Sciatic nerve (tissue), 2 donors: ENCODE measurements at regions not wholly inside any gene's neighbourhood (a gene's known extent, or its start where the extent isn't known, plus 50 kb on each side); places are given as distances from the start of the nearest gene placed in this dataset.

Source experiments
- ATAC-seq: fragments of 200-7000 bp; cut with Tn5 transposase; one replicate; pipeline ENCODE4 v1.9.1; 2020; ENCODE audit warnings: mild to moderate bottlenecking, moderate library complexity
- DNase-seq: peaks from one replicate; pipeline ENCODE4 v3.0.0-alpha.2; 2020; ENCODE audit warnings: low spot score
- intact Hi-C: fragments of 100-400 bp; cut with DNase I; formaldehyde crosslinking; loops from one replicate; pipeline ENCODE4 v1.14.2; 2022
- donor health status: DM: no; HTN: no; CAD: no.
- donor health status: DM: no; HTN: no; CAD: no.

DNA sequence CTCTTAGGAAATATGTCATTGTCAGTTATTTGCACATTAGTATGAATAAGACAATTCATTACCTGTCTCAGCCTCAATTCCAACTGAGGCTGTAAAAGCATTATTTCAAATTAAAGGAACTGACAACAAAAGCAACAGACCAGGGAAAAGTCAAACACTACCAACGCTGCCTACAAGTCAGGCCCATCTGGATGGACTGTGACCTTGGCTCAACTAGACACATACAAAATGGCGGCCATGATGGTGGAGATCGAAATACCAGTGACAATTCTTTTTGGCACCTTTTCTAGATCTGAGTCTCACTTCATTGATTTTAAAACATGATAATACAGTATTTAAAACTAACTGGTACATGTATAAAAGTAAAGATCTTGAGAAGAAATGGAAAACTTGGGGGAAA is 160.7 kb downstream of the DHX15 start:
- no peak for DNase-seq
- ATAC-seq = no peak
- intact Hi-C loops = no loop called here

DNA sequence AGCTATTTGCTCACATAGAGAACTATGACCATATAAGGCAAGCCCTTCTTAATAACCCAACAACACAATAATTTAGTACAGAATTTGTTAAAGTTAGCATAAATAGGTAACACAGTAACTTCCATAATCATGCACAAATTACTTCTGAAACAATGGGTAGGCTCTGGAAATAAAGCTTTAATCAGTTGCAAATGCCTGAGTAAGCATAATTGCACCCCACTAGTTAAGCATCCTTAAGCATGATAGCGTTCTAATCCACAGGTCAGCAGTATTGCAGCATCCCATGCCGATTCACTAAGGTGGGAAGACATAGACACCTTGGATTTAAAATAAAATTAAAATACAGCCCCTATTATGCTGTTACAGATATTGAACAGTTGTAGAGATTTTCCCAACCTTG is 161.7 kb downstream of the DHX15 start:
- no peak for DNase-seq
- no peak for ATAC-seq
- intact Hi-C loops = no loop called here

DNA sequence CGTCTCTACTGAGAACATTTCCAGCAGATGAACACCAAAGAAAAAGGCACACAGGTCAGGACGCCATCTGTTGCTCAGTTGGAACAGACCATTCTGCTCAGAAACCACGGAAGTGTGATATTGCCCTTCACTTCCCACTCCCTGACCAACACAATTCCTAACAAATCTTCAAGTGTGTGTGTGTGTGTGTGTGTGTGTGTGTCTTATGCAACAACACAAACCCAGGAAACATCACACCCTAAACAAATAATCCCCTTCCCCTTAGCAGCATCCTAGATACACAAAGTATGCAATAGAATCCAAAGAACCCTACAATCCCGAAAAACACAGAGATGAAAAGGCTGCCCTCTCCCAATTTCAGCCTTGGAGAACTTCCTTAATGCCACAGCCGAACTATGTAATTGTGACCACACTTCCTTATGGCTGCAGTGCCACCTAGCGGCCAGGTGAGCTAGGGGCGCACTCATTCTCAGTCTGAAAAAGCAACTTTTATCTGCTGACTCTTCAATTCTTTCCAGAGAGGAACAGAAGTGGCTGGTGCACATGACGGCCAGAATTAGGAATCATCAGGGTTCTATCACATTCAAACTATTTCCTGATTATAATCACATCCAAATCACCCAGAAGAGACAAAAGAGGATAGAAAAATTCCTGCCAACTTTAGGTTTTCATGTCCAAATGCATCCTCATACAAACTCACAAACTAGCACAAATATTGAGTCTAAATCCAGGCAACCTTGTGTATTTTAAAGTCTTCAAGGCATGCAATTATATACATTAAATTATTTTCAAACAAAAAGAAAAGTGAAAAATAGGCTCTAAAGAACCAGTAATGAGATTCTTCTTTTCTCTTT is 164.9 kb downstream of the DHX15 start:
- DNase-seq (peak; percentile 91), ATAC-seq (peak; percentile 93)
- intact Hi-C loops = no loop called here

DNA sequence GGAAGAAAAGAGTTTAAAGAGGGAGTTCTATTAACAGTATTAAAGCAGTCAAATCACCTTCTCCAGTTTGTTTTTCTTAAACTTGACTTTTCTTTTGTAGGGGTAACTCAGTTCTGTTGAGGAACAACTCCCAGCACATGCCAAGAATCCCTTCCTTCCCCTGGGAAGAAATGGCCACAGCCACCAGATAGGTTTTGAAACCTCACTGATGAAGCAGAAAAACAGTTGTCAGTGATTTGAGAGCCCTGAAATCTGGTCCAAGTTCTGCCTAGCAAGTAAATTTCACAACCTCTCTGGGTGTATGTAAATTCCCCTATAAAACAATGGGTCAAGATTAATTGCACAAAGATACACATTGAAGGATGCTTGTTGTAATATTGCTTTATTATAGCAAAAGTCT is 167.1 kb downstream of the DHX15 start:
- no peak for DNase-seq
- intact Hi-C loops = no loop called here
- peak; percentile 9 for ATAC-seq

DNA sequence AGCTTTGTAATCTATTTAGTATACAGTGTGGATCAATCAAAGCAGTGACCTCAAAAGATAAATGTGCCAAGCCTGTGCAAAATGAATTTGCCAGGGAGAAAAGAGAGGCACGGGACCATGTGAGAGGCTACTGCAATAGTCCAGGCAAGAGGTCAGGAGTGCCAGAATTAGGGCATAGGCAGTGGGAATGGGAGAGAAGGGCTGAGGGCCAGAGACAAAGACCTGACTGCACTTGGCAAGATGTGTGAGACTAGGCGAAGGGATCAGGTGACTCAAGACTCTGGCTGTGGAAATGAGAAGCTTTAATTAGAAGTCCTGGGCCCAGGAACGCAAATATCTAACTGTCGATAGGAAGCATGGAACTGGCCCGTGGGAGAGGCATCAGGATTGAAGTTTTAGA is 168.1 kb downstream of the DHX15 start:
- no peak for DNase-seq
- intact Hi-C loops = no loop called here
- ATAC-seq = no peak

DNA sequence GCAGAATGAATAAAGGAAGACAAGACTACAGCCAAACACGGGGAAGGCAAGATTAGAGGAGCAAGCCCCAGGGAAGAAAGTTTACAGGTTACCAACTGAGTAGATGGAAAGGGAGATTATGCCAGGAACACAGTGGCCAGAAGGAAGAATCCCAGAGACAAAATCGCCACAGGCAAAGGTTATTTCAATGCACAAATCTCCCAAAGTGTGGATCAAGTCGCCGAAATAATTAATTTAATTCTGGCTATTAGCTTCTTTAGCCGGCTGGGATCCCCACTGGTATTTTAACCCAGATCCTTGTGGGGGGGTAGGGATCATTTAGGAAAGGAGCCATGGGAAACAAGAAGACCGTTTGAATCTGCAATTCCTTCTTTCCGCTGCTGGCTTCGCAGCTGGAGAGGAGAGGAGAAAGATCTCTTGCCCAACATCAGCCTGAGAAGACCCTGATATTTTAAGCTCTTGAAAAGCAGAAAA is 171.0 kb downstream of the DHX15 start:
- intact Hi-C loops = no loop called here
- ATAC-seq (no peak), DNase-seq (no peak)

DNA sequence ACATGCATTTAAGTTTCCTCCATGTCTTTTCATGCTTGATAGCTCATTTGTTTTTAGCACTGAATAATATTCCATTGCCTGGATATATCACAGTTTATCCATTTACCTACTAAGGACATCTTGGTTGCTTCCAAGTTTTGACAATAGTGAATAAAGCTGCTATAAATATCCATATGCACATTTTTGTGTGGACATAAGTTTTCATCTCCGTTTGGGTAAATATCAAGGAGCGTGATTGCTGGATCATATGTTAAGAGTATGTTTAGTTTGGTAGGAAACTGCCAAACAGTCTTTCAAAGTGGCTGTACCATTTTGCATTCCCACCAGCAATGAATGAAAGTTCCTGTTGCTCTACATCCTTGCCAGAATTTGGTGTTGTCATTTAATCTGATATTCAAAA is 172.5 kb downstream of the DHX15 start:
- DNase-seq (no peak), ATAC-seq (no peak)
- intact Hi-C loops = no loop called here

DNA sequence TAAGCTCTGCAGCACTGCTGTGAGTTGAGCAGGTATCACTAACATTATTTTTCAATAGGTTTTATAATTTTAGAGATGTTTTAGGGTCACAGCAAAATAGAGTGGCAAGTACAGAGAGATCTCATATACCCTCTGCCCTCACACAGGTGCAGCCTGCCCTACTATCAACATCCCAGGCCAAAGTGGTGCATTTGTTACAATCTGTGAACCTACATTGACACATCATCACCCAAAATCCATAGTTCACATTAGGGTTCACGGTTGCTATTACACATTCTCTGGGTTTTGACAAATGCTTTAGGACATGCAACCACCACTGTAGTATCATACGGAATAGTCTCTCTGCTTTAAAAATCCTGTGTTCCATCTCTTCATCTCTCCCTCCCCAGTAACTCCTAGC is 173.1 kb downstream of the DHX15 start:
- no peak for ATAC-seq
- intact Hi-C loops = no loop called here
- DNase-seq = no peak

DNA sequence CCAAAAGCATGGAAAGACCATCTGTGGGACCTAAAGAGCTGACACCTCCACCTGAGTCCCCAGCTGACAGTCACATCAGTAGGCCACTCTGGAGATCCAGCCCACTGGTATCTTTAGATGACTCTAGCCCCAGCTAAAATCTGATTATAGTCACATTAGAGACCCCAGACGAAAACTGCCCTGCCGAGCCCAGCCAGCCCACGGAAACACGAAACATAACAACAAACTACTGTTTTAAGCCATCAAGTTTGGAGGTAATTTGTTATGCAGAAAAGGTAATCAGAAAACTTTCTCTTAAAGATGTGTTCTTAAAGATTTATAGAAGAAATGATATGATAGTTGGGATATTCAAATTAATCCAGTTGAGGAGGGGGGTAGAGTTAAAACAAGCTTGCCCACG is 175.7 kb downstream of the DHX15 start:
- intact Hi-C loops = no loop called here
- ATAC-seq (no peak), DNase-seq (no peak)

DNA sequence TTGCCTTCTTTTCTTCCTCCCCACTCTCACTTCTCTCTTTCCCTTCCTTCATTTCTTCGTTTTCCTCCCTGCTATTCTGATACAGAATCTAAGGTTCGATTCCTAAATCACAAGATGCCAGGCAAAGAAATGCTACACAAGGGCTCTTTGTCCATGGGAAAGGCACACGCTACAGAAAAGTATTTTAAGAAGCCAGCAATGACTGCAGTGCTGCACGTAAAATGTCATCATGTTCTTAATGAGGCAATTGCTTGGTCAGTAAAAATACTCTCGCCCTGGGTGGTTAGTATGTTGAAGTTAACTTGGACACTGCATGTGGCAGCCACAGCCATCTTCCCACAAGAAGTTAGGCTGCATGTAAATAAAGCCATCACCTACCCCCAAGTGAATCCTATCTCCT is 178.4 kb downstream of the DHX15 start:
- intact Hi-C loops = no loop called here
- DNase-seq = no peak
- no peak for ATAC-seq

DNA sequence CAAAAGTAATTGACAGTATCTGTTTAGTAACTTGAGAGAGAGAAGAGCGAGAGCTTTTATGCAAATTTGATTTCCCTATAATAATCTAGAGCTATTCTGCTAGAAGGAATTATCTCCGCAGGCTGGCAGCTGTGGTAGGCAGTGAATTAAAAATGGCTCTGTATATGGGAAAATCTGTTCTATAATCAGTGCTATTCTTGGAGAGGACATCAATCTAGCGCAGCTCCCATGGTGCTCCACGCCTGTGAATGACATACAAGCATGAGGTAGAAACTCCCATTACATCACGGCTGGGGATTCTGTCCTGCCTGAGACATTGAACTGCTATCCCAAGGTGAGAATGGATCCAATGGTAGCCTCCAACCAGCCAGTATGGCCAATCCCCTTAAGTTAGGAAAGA is 179.0 kb downstream of the DHX15 start:
- no peak for DNase-seq
- intact Hi-C loops = no loop called here
- no peak for ATAC-seq

DNA sequence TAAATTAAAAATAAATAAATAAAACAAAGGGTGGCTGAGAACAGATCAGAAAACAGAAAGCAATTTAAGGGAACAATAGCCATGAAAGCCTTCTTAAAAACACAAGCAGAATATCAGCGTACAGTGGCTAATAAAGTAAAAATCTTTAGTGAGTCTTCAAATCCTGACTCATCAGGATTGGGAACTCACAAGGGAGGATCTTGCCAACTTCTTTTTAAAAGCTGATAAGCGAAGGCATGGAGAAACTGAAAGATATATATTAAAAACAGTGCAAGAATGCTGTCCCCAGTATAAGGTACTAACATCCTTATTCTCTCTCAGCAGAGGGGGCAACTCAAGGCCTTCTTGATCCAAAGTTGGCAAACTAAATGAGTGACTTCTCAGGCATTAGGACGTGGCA is 180.1 kb downstream of the DHX15 start:
- ATAC-seq (no peak), DNase-seq (no peak)
- intact Hi-C loops = no loop called here

DNA sequence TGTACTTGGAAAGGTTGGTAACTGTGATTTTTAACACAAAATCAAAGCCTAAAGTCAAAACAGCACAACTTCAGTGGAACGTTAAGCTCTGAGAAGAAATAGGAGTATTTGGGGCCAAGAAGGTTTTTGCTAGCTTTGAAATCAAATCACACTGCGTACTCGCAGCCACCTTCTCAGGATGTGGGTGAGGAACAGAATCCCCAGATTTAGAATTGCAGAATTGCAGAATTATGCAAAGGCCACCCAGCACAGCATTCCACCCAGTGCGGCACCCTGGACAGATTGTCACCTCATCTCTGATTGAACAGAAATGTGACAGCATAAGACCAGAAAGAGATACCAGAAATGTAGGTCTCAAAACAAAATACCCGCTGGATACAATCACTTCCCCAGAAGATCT is 181.1 kb downstream of the DHX15 start:
- no peak for DNase-seq
- intact Hi-C loops = no loop called here

DNA sequence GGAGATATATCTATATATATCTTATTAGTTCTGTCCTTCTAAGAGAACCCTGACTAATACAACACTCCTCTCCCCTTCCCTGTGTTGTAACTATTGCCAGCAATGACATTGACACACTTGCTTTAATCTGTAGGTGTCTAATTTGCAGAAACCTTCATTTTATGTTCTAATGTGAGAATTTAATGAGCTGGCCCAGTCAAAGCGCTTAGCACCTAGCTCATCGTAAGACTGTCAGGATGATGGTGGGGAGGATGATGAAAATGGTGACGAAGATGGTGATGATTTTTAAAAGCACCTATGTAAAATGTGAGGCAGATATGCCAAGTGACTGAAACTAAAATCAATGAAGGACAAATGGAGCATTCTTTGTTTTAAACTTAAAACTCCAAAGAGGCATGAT is 183.8 kb downstream of the DHX15 start:
- ATAC-seq = no peak
- intact Hi-C loops = no loop called here
- no peak for DNase-seq

More for the DNA sequence above, 181.1 kb downstream of the DHX15 start:
- no peak for ATAC-seq

DNA sequence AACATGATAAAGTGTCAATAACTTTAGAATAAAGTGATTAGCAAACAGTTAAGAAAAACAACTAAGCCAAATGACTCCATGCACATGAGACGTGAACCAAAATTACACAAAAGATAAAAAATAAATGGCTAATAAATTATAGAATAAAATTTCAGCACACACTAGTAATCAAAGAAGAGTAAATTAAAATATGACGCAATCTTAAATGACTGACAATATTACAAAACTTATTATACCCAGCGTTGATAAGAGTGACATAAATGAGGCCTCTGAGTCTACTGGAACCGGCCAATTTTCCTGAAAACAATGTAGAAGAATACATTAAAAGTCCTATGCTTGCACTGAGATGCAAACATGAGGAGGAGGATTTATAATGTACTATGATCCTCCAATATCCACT is 187.4 kb downstream of the DHX15 start:
- no peak for ATAC-seq
- intact Hi-C loops = no loop called here
- no peak for DNase-seq

DNA sequence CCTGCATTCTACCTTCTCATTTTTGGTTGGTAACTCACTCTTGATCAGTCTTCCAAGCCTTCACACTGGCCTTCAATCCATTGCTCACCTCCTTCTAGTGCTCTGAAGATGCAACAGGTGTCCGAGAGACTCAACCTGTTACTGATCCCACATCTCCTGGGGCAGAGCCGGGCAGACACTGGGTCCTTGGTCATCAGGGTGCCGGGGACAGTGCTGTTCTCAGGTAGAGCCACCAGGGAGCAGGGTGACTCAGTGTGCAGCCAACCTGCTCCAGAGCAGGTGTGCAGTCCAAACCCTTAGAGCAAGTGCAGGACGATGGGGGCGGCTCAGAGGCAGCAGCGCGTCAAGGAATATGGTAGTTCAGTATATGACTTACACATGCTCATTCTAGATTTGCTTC is 188.4 kb downstream of the DHX15 start:
- intact Hi-C loops = no loop called here
- DNase-seq (no peak), ATAC-seq (no peak)

DNA sequence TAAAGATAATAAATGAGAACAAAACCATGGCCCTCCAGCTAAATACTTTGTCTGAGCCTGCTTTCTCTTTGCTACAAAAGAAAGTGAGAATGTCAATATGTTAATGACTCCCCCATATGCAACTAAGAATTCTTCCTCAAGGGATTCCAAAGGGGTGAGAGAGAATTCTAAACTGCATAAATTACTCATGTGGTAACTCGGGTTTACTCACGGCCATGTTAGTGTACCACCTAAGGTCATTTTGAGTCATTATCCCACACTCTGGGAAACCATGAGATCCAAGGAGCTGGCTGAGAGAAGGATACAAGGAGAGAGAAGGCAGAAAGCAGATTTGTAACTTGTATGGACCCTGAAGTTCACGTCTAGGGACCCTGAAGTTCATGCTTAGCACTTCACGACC is 190.3 kb downstream of the DHX15 start:
- no peak for DNase-seq
- no peak for ATAC-seq
- intact Hi-C loops = no loop called here

DNA sequence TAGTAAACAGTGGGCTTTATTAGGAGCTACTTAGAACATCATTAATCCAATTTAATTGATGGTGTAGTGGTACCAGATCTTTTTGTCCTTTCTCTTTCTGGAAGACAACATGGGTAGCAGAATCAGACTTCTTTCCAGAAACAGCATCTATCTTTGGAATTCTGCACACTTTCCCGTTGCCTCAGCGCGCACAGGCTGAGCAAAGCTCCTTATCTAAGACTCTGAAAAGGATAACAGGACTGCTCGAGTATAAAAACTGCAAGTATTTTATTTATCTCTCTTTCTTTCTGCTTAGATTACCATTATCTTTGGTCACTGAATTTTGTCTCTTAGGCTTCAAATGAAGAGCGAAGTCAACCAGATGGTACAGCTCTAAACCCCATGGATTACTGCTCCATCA is 191.7 kb downstream of the DHX15 start:
- no peak for DNase-seq
- no peak for ATAC-seq
- intact Hi-C loops = no loop called here

DNA sequence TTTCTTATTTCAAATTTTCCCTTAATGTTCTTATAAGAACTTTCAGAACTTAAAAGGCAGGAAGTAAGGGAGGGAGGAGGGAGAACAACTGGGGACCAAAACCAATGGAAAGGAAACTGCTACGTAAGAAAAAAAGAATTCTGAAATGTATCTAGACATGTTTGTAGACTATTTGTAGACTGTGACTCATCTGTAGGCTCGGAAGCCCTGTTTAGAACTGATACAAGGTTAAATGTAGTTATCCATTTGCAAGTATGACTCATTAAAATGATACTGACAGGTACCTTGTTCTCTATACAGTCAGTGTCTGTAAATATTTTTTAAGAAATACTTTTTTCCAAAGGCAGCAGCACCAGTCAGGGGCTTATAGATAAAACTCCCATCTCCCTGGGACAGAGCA is 202.0 kb downstream of the DHX15 start:
- no peak for ATAC-seq
- intact Hi-C loops = no loop called here
- no peak for DNase-seq

DNA sequence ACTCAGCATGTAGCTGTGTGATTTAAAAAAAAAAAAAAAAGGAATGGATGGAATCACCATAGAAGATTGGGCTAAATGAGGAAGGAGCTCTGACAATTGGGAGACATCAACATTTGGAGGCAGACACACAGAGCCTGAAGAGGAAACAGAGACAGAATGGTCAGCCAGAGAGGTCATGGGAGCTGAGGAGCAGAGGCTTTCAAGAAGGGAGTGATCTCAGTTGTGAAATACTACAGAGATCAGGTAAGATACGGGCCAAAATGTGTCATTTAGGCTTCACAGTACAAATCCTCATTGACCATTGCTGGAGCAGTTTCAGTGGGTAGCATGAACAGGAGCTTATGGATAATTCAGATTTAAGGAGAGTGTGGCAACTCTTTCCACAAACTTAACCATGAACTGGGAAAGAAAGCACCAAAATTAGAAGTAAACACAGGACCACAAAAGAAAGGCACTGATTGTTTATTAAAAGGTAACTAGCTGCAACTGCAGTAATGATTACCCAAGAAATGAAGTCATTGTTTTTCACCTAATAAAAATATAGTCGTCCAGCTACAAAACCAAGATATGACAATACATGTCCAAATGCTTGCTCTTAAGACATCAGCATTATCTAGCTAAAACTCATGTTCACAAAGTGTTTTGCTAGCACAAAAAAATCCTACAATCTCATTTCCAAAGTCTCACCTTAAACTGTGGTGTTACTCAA is 203.2 kb downstream of the DHX15 start:
- intact Hi-C loops = no loop called here
- DNase-seq = no peak
- peak; percentile 93 for ATAC-seq

DNA sequence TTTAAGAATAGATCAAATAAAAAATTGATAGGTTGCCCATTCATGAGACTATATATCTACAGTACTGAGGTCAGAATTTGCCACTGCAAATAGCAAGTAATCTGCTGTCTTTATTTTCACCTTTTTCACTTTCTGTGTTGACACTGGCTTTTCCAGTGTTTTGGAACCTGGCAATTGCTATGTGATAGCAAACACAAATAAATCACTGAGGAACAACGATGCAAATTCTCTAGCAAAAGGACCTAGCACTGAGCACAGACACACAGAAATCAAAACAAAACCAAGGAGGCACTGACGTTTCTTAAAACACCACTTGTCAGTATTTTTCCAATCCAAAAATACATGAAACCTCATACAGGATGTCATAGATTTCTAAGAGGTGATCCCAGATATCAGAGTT is 210.7 kb downstream of the DHX15 start:
- intact Hi-C loops = no loop called here
- DNase-seq (no peak), ATAC-seq (peak; percentile 53)
